ENCODE measurements at regions not wholly inside any gene's neighbourhood (a gene's known extent, or its start where the extent isn't known, plus 50 kb on each side); places are given as distances from the start of the nearest gene placed in this dataset.

GRCh38 chr3:139848660-139849059 is 86.3 kb upstream of the CLSTN2 start:
- TF ChIP-seq CTCF (IDR thresholded peaks at IDR 0.05) = no peak
- TF ChIP-seq EZH2 (IDR thresholded peaks at IDR 0.05; ENCODE audit: borderline replicate concordance, insufficient read depth, low read depth, low read length, poor library complexity, severe bottlenecking) = no peak
